Uterus (tissue), 2 donors: ENCODE measurements at regions not wholly inside any gene's neighbourhood (a gene's known extent, or its start where the extent isn't known, plus 50 kb on each side); places are given as distances from the start of the nearest gene placed in this dataset.

Experiments used
- POLR2A ChIP-seq, 2 donors: fragments of 450-650 bp; IDR thresholded peaks; one replicate each; pipeline ENCODE4 v1.6.1; 2016; ENCODE audit warnings: antibody characterized with exemption in 2 of 2, mild to moderate bottlenecking in 1 of 2, moderate library complexity in 1 of 2
- TF ChIP-seq, protein P1 (sequence below), 4 experiments: fragments of 200-600 bp in 2 of 4; fragments of 450-650 bp in 2 of 4; sonication (generic) in 2 of 4; IDR thresholded peaks; one replicate each; pipeline ENCODE4 v1.5.1; 2016 to 2019; ENCODE audit warnings: antibody characterized with exemption in 4 of 4, mild to moderate bottlenecking in 2 of 4, moderate library complexity in 1 of 4

DNA sequence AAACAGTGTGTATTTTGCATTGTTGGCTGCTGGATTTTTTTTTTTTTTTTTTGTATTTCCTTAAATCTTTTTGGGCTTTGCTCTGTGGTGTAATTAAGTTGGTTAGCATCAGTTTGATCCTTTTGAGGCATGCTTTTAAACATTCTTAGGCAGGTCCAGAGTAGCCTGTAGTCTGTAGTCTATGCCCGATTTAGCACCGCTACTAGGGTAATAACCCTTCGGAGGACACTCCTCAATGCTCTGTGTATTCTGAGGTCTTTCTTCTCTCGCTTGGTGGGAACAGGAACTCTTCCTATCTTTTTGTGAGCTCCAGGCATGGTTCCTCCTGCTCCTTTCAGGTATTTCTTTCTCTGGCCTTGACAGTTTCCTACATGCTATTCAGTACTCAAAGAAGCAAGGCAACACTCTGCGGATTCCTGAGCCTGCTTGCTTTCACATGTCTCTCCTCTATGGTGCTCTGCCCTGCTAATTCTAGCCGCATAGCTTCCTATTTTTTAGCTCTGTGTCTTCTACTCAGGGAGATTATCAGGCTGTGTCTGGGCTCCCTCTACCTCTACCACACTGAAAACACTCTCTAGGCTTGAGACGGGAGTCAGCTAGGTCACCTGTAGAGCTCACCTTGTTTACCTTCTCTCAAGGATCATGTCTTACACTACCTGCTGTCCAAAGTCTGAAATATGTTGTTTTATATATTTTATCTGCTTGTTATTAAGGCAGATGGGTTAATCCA, 195.1 kb downstream of the NDFIP2 start:
- no peak for TF ChIP-seq POLR2A (IDR thresholded peaks at IDR 0.05)
- TF ChIP-seq, protein P1, sequence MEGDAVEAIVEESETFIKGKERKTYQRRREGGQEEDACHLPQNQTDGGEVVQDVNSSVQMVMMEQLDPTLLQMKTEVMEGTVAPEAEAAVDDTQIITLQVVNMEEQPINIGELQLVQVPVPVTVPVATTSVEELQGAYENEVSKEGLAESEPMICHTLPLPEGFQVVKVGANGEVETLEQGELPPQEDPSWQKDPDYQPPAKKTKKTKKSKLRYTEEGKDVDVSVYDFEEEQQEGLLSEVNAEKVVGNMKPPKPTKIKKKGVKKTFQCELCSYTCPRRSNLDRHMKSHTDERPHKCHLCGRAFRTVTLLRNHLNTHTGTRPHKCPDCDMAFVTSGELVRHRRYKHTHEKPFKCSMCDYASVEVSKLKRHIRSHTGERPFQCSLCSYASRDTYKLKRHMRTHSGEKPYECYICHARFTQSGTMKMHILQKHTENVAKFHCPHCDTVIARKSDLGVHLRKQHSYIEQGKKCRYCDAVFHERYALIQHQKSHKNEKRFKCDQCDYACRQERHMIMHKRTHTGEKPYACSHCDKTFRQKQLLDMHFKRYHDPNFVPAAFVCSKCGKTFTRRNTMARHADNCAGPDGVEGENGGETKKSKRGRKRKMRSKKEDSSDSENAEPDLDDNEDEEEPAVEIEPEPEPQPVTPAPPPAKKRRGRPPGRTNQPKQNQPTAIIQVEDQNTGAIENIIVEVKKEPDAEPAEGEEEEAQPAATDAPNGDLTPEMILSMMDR (IDR thresholded peaks at IDR 0.05) = no peak
